DND-41 (cell line): ENCODE measurements at regions not wholly inside any gene's neighbourhood (a gene's known extent, or its start where the extent isn't known, plus 50 kb on each side); places are given as distances from the start of the nearest gene placed in this dataset.

ENCODE experiments used
- ATAC-seq: fragments of 200-7000 bp; cut with Tn5 transposase; 3 replicates; pipeline ENCODE4 v1.9.1; 2021; ENCODE audit warnings: low read depth; ENCODE audit not compliant: insufficient read depth
- DNase-seq: peaks from one replicate; pipeline ENCODE4 v3.0.0-alpha.2; 2020
- H2AFZ ChIP-seq: 2 replicates; pipeline ENCODE4 v1.6.0; 2012; ENCODE audit warnings: low read depth, low read length
- H3K27ac ChIP-seq: 2 replicates; pipeline ENCODE4 v1.5.1; 2012; ENCODE audit warnings: low read length, inconsistent platforms
- H3K27me3 ChIP-seq: fragments of 200-600 bp; sonication (generic); 2 replicates; pipeline ENCODE4 v1.6.0; 2012; ENCODE audit warnings: low read length, mild to moderate bottlenecking, inconsistent platforms; ENCODE audit not compliant: insufficient read depth, poor library complexity
- H3K36me3 ChIP-seq: 2 replicates; pipeline ENCODE4 v1.5.1; 2012; ENCODE audit warnings: low read length, inconsistent platforms; ENCODE audit not compliant: insufficient read depth
- H3K4me1 ChIP-seq: 2 replicates; pipeline ENCODE4 v1.5.1; 2012; ENCODE audit warnings: mild to moderate bottlenecking, low read length; ENCODE audit not compliant: insufficient read depth
- H3K4me2 ChIP-seq: 2 replicates; pipeline ENCODE4 v1.6.0; 2012; ENCODE audit warnings: mild to moderate bottlenecking, moderate library complexity, low read length, inconsistent platforms; ENCODE audit not compliant: insufficient read depth
- H3K4me3 ChIP-seq, 2 experiments: fragments of 200-600 bp in 1 of 2; shearing (Covaris generic) in 1 of 2; 2 replicates each; pipeline ENCODE4 v1.5.1; 2012 to 2016; ENCODE audit warnings: inconsistent platforms in 2 of 2, low read length in 2 of 2, mild to moderate bottlenecking in 2 of 2, low read depth in 1 of 2, moderate library complexity in 1 of 2
- H3K79me2 ChIP-seq: 2 replicates; pipeline ENCODE4 v1.6.0; 2012; ENCODE audit warnings: low read length, inconsistent platforms; ENCODE audit not compliant: insufficient read depth
- H3K9ac ChIP-seq: 2 replicates; pipeline ENCODE4 v1.6.0; 2012; ENCODE audit warnings: low read depth, mild to moderate bottlenecking, inconsistent platforms, low read length, moderate library complexity
- H3K9me3 ChIP-seq: 2 replicates; pipeline ENCODE4 v1.5.1; 2012; ENCODE audit warnings: low read length, moderate library complexity, mild to moderate bottlenecking, inconsistent platforms; ENCODE audit not compliant: insufficient read depth, severe bottlenecking
- H4K20me1 ChIP-seq: 2 replicates; pipeline ENCODE4 v1.6.0; 2012; ENCODE audit warnings: low read length; ENCODE audit not compliant: insufficient read depth
- EZH2 ChIP-seq: IDR thresholded peaks from 3 replicates; pipeline ENCODE4 v1.6.1; 2012; ENCODE audit warnings: borderline replicate concordance, low read depth, mild to moderate bottlenecking, moderate library complexity, low read length, inconsistent platforms; ENCODE audit not compliant: severe bottlenecking
- TF ChIP-seq, protein P1 (sequence below): IDR thresholded peaks from 2 replicates; pipeline ENCODE4 v1.5.1; 2012; ENCODE audit warnings: borderline replicate concordance, low read length, moderate library complexity, mild to moderate bottlenecking; ENCODE audit not compliant: poor library complexity, severe bottlenecking; ENCODE audit errors: extremely low read depth

GRCh38 chr9:26301046-26301445 is 591.6 kb downstream of the CAAP1 start:
- H3K9me3 ChIP-seq = no peaks in the 10 kb centered on the region
- no peak for TF ChIP-seq EZH2
- TF ChIP-seq, protein P1, sequence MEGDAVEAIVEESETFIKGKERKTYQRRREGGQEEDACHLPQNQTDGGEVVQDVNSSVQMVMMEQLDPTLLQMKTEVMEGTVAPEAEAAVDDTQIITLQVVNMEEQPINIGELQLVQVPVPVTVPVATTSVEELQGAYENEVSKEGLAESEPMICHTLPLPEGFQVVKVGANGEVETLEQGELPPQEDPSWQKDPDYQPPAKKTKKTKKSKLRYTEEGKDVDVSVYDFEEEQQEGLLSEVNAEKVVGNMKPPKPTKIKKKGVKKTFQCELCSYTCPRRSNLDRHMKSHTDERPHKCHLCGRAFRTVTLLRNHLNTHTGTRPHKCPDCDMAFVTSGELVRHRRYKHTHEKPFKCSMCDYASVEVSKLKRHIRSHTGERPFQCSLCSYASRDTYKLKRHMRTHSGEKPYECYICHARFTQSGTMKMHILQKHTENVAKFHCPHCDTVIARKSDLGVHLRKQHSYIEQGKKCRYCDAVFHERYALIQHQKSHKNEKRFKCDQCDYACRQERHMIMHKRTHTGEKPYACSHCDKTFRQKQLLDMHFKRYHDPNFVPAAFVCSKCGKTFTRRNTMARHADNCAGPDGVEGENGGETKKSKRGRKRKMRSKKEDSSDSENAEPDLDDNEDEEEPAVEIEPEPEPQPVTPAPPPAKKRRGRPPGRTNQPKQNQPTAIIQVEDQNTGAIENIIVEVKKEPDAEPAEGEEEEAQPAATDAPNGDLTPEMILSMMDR = no peak
- H3K4me2 ChIP-seq = no peak overlapping the region
- H3K27me3 ChIP-seq = no peaks in the 10 kb centered on the region
- no peak overlapping the region for H3K27ac ChIP-seq
- no peak overlapping the region for H3K9ac ChIP-seq
- H4K20me1 ChIP-seq = no peaks in the 10 kb centered on the region
- DNase-seq = no peak
- H3K4me1 ChIP-seq = no peaks in the 10 kb centered on the region
- H2AFZ ChIP-seq = no peak overlapping the region
- H3K4me3 ChIP-seq = no peak overlapping the region
- no peaks in the 10 kb centered on the region for H3K79me2 ChIP-seq
- ATAC-seq = no peak
- no peaks in the 10 kb centered on the region for H3K36me3 ChIP-seq

DNA sequence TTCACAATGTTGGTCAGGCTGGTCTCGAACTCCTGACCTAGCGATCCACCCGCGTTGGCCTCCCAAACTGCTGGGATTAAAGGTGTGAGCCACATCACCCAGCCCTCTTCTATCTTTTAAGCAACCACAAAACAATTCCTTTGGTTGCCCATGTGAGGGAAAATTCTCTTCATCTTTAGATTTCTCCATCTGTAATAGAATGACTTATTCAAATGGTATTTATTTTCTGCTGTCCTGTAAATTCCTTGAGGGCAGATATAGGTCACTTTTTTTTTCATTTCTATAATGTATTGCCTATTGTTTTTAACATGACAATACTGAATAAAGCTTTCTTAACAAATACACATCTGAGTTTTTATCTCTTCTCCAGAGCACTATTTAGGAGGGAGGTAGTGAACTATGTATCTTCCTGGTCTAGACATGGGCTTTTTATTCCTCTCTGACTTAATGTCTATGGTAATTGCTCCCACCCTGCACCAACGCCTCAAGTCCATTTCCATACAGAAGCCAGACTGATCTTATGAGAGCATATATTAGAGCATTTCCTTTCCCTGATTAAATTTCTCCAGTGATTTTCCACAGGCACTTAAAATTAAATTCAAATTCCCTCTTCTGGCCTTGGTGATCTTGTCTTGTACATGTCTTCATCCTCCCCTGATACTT is 595.6 kb downstream of the CAAP1 start:
- H3K4me1 ChIP-seq = no peaks in the 10 kb centered on the region
- no peak for TF ChIP-seq EZH2
- TF ChIP-seq, protein P1 = no peak
- H4K20me1 ChIP-seq = no peaks in the 10 kb centered on the region
- no peak overlapping the region for H3K9ac ChIP-seq
- no peak overlapping the region for H3K4me3 ChIP-seq
- ATAC-seq (no peak), DNase-seq (no peak)
- no peak overlapping the region for H3K4me2 ChIP-seq
- H3K27ac ChIP-seq = no peak overlapping the region
- no peaks in the 10 kb centered on the region for H3K36me3 ChIP-seq
- no peaks in the 10 kb centered on the region for H3K79me2 ChIP-seq
- no peaks in the 10 kb centered on the region for H3K9me3 ChIP-seq
- no peaks in the 10 kb centered on the region for H3K27me3 ChIP-seq
- no peak overlapping the region for H2AFZ ChIP-seq

DNA sequence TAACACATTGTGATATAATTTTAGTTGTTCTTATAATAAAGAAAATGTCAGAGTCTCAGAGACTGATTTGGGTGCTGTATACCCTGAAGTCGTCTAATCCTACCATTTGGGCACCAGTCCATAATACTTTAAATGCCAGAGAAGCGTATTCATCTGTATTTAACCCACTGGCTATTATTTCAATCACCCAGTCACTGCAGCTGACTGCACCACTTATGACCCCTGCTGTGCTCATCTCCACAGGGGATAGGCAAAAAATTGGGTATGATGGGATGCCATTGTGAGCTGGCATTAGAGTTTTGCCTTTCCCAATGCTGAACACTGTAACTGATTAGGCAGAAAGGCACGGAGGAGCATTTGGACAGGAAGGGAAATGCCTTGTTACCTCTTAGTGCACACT is 599.7 kb downstream of the CAAP1 start:
- no peak overlapping the region for H3K9ac ChIP-seq
- H3K9me3 ChIP-seq = no peaks in the 10 kb centered on the region
- H2AFZ ChIP-seq = no peak overlapping the region
- DNase-seq (no peak), ATAC-seq (no peak)
- TF ChIP-seq, protein P1 = no peak
- H3K79me2 ChIP-seq = no peaks in the 10 kb centered on the region
- H3K4me1 ChIP-seq = no peaks in the 10 kb centered on the region
- no peak overlapping the region for H3K4me3 ChIP-seq
- no peak overlapping the region for H3K27ac ChIP-seq
- no peak overlapping the region for H3K4me2 ChIP-seq
- H4K20me1 ChIP-seq = no peaks in the 10 kb centered on the region
- H3K27me3 ChIP-seq = no peaks in the 10 kb centered on the region
- no peaks in the 10 kb centered on the region for H3K36me3 ChIP-seq

GRCh38 chr9:26271495-26272122 is 593.4 kb upstream of the TUSC1 start:
- no peak overlapping the region for H2AFZ ChIP-seq
- DNase-seq (no peak), ATAC-seq (no peak)
- H3K9ac ChIP-seq = no peak overlapping the region
- no peaks in the 10 kb centered on the region for H3K27me3 ChIP-seq
- TF ChIP-seq, protein P1 = no peak
- TF ChIP-seq EZH2 = no peak
- H3K79me2 ChIP-seq = no peaks in the 10 kb centered on the region
- no peaks in the 10 kb centered on the region for H3K36me3 ChIP-seq
- H4K20me1 ChIP-seq = no peaks in the 10 kb centered on the region
- no peak overlapping the region for H3K4me3 ChIP-seq
- H3K27ac ChIP-seq = no peak overlapping the region
- no peaks in the 10 kb centered on the region for H3K4me1 ChIP-seq
- H3K4me2 ChIP-seq = no peak overlapping the region
- no peaks in the 10 kb centered on the region for H3K9me3 ChIP-seq
